ENCODE measurements at regions not wholly inside any gene's neighbourhood (a gene's known extent, or its start where the extent isn't known, plus 50 kb on each side); places are given as distances from the start of the nearest gene placed in this dataset.

DNA sequence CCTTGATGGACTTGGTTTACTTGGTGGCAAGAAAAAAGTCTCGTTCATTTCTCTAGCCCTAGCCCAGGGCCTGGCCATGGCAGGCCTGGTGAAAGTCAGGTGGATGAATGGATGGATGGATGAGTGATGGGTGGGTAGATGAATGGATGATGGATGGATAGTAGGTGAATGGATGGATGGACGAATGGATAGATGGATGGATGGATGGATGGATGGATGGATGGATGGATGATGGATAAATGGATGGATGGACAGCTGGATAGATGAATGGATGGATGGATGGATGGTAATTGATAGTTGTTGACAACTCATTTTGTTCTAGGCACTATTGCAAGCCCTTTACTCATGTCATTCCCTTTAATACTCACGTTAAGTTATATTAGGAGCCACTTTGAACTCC lies 86.1 kb upstream of the ANO1 start:
- peaks cover 17% of the 10 kb centered on the region for H3K27me3 ChIP-seq
- H3K27ac ChIP-seq = peak overlapping the region in 1 of 4 donors; percentile 82
- intact Hi-C loops (cut with DNase I; ENCODE audit: low total_unique reads) = no loop called here
- no peak overlapping the region for H3K4me3 ChIP-seq
- no peaks in the 10 kb centered on the region for H3K36me3 ChIP-seq
- no peak for DNase-seq
- no peaks in the 10 kb centered on the region for H3K9me3 ChIP-seq
- peaks cover 0 to 25% (median 20%) of the 10 kb centered on the region in 4 donors for H3K4me1 ChIP-seq
- no peak for TF ChIP-seq POLR2A (IDR thresholded peaks at IDR 0.05)
- TF ChIP-seq, protein P1, sequence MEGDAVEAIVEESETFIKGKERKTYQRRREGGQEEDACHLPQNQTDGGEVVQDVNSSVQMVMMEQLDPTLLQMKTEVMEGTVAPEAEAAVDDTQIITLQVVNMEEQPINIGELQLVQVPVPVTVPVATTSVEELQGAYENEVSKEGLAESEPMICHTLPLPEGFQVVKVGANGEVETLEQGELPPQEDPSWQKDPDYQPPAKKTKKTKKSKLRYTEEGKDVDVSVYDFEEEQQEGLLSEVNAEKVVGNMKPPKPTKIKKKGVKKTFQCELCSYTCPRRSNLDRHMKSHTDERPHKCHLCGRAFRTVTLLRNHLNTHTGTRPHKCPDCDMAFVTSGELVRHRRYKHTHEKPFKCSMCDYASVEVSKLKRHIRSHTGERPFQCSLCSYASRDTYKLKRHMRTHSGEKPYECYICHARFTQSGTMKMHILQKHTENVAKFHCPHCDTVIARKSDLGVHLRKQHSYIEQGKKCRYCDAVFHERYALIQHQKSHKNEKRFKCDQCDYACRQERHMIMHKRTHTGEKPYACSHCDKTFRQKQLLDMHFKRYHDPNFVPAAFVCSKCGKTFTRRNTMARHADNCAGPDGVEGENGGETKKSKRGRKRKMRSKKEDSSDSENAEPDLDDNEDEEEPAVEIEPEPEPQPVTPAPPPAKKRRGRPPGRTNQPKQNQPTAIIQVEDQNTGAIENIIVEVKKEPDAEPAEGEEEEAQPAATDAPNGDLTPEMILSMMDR (IDR thresholded peaks at IDR 0.05) = no peak
- 78 to 83% methylated on average over 2 to 3 of the region's 3 CpGs for WGBS, 2 donors (ENCODE audit: low coverage in 1 of 2)
- in situ Hi-C loops (cut with MboI; ENCODE audit: low pct_ligation_motif_present in 1 of 4, low pct_unique_long_range_greater_than_20kb in 1 of 4, low sequenced_read_pairs in 3 of 4) = no loop called here

DNA sequence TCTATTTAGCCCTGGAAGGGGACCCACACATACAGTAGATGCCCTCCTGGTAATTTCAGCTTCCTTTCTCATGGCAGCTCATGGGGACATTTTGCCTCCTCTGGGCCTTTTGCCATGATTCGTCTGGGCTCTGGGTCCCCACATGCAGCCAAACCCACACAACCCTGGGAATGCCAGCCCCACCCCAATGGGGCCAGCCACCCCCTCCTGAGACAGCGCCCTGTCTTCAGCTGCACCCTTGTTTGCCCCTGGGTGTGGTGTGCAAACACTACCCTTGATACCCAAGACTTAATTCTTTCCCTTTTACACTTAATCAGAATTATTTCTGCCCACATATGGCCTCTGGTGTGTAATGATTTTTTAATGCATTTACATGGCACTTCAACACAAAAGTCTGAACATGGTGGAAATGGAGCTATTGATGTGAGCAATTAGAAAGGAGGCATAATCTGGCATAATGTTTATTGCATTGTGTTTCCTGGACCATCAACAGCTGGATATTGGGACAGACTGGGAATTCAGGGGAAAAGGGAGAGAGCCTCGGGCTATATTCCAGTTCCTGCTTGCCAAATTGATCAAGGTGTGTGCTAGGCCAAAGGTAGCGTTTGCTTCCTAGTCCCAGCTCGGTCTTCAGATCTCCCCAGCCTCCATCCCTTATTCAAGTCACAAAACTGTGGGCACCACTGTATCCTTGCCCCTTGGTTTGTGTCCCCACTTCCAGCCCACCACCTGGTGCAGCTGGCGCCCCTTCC lies 85.0 kb upstream of the ANO1 start:
- Histone ChIP-seq H3K27me3 (peaks cover 8% of the 10 kb centered on the region), H3K36me3 (no peaks in the 10 kb centered on the region), H3K27ac (peak overlapping the region; percentile 24 to 82 (median 52)), H3K4me3 (no peak overlapping the region), H3K4me1 (peaks cover 0 to 25% (median 20%) of the 10 kb centered on the region in 4 donors), H3K9me3 (no peaks in the 10 kb centered on the region)
- no peak for TF ChIP-seq POLR2AphosphoS5 (IDR thresholded peaks at IDR 0.05)
- TF ChIP-seq POLR2A (IDR thresholded peaks at IDR 0.05) = no peak
- TF ChIP-seq, protein P1 (IDR thresholded peaks at IDR 0.05) = no peak
- no peak for TF ChIP-seq EP300 (IDR thresholded peaks at IDR 0.05; ENCODE audit: low read depth)
- intact Hi-C loops (cut with DNase I; ENCODE audit: low total_unique reads) = no loop called here
- WGBS, 2 donors (ENCODE audit: low coverage in 1 of 2) = 60 to 74% methylated on average over 5 to 6 of the region's 6 CpGs
- in situ Hi-C loops (cut with MboI; ENCODE audit: low pct_ligation_motif_present in 1 of 4, low pct_unique_long_range_greater_than_20kb in 1 of 4, low sequenced_read_pairs in 3 of 4) = no loop called here
- DNase-seq = peak; percentile 68

DNA sequence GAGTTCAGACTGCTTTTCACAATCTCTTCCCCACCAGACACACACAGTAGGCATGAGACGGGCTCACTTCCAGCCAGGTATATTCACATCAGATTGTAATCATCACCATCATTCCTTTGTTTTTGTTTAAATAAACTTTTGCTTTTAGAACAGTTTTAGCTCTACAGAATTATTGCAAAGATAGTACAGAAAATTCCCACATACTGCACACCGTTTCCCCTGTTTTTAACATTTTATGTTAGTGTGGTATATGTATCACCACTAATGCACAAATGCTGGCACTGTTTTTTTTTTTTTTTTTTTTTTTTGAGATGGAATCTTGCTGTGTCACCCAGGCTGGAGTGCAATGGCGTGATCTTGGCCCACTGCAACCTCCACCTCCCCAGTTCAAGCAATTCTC lies 83.3 kb upstream of the ANO1 start:
- in situ Hi-C loops (cut with MboI; ENCODE audit: low pct_ligation_motif_present in 1 of 4, low pct_unique_long_range_greater_than_20kb in 1 of 4, low sequenced_read_pairs in 3 of 4) = no loop called here
- TF ChIP-seq, protein P1 (IDR thresholded peaks at IDR 0.05) = no peak
- no peak for TF ChIP-seq POLR2AphosphoS5 (IDR thresholded peaks at IDR 0.05)
- TF ChIP-seq EP300 (IDR thresholded peaks at IDR 0.05; ENCODE audit: low read depth) = no peak
- no peak for TF ChIP-seq POLR2A (IDR thresholded peaks at IDR 0.05)
- no peak for DNase-seq
- WGBS, 2 donors (ENCODE audit: low coverage in 1 of 2) = 88 to 94% methylated on average over 3 of the region's 3 CpGs
- Histone ChIP-seq H3K4me1 (peaks cover 0 to 25% (median 21%) of the 10 kb centered on the region in 4 donors), H3K9me3 (no peaks in the 10 kb centered on the region), H3K4me3 (no peak overlapping the region), H3K27me3 (no peaks in the 10 kb centered on the region), H3K27ac (peak overlapping the region in 1 of 4 donors; percentile 82), H3K36me3 (no peaks in the 10 kb centered on the region)
- intact Hi-C loops (cut with DNase I; ENCODE audit: low total_unique reads) = no loop called here

DNA sequence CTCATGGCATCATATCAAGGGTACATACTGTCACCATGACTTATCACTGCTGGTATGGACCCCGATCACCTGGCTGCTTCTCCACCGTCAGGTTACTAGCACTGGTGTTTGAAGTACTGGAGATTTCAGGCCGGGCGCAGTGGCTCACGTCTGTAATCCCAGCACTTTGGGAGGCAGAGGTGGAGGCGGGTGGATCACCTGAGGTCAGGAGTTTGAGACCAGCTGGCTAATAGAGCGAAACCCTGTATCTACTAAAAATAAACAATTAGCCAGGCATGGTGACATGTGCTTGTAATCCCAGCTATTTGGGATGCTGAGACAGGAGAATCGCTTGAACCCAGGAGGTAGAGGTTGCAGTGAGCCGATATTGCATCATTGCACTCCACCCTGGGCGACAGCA lies 82.4 kb upstream of the ANO1 start:
- intact Hi-C loops (cut with DNase I; ENCODE audit: low total_unique reads) = no loop called here

More for the DNA sequence above, 82.4 kb upstream of the ANO1 start:
- no peak overlapping the region for H3K27ac ChIP-seq
- no peaks in the 10 kb centered on the region for H3K27me3 ChIP-seq
- no peaks in the 10 kb centered on the region for H3K9me3 ChIP-seq
- TF ChIP-seq EP300 (IDR thresholded peaks at IDR 0.05; ENCODE audit: low read depth) (no peak), POLR2A (IDR thresholded peaks at IDR 0.05) (no peak), POLR2AphosphoS5 (IDR thresholded peaks at IDR 0.05) (no peak)
- TF ChIP-seq, protein P1 (IDR thresholded peaks at IDR 0.05) = no peak
- in situ Hi-C loops (cut with MboI; ENCODE audit: low pct_ligation_motif_present in 1 of 4, low pct_unique_long_range_greater_than_20kb in 1 of 4, low sequenced_read_pairs in 3 of 4) = no loop called here
- H3K4me1 ChIP-seq = peaks cover 0 to 24% (median 23%) of the 10 kb centered on the region in 4 donors
- H3K36me3 ChIP-seq = no peaks in the 10 kb centered on the region
- 85 to 91% methylated on average over 3 to 10 of the region's 10 CpGs for WGBS, 2 donors (ENCODE audit: low coverage in 1 of 2)
- no peak overlapping the region for H3K4me3 ChIP-seq
- DNase-seq = no peak
